C4-2B (cell line): ENCODE measurements at regions not wholly inside any gene's neighbourhood (a gene's known extent, or its start where the extent isn't known, plus 50 kb on each side); places are given as distances from the start of the nearest gene placed in this dataset.

Experiments used
- H3K27ac ChIP-seq: fragments of 450-650 bp; 2 replicates; pipeline ENCODE4 v1.5.1; 2017
- CTCF ChIP-seq: fragments of 450-650 bp; conservative IDR thresholded peaks from 2 replicates; pipeline ENCODE4 v1.5.1; 2017; ENCODE audit warnings: mild to moderate bottlenecking
- ZFX ChIP-seq: fragments of 450-650 bp; IDR thresholded peaks from 2 replicates; pipeline ENCODE4 v1.6.1; 2017

DNA sequence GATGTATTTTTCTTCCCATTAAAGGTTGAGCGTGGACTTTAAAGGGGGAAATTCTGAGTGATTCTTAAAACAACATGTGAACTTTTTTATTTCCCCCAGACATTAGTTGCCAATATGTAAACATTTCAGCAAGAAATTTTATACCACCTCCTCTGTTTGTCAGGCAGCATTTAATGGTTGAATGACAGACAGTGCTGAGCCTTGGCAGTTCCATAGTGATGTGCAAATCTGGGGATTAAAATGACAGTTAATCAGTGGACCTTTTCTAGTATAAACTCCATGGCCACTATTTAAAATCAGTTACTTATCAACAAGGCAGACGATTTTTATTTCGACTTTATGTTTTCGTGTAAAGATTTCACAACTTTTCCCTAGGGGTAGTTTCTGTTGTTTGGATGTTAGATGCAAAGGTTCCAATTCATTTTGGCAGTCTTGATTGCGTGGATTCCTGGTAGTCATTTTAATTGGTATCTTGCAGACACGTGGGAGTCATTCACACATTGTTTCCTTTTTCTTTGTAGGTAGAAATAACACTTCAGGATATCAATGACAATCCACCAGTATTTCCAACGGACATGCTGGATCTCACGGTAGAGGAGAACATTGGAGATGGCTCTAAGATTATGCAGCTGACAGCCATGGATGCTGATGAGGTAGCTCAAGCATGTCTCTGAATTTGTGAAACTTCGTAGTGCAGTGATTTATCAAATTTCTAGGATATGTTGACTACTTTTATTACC, 83.7 kb downstream of the FAT4 start:
- TF ChIP-seq ZFX (no peak), CTCF (no peak)

DNA sequence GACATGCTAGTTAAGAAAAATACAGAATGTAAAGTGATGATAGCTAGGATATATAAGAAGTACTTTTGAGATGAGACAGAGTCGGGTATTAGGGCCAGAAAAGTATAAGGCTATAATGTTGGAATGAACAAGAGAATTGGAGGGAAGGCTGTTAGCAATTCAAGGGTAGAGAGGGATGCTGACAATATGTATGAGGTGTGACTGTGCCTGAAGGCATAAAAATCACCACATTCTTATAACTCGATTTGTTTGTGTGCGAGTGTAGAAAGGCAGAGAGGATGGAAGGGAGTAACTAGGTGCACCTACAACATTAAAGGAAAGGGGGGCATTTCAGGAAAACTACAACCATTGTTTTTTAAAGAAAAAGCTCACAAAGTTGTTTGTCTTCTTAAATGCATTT, 86.0 kb downstream of the FAT4 start:
- no peak overlapping the region for H3K27ac ChIP-seq
- TF ChIP-seq CTCF, result no peak

More for the DNA sequence above, 83.7 kb downstream of the FAT4 start:
- H3K27ac ChIP-seq, result no peak overlapping the region

DNA sequence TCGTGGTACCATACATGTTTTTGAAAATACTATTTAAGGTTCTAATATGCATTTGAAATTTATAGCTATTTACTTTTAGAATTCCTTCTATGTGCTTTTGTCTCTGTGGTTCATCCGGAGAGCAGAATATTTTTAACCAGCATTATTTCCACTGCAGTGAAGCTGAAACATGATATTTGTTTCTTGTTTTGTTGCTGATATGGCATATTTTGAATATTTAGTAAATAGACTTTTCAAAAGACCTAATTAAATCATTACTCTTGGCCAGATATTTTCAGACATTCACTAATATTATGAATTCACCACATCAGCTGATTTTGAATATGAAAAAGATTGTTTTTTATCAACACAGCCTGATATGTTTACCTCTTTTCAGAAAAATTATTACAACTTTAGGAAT, 87.0 kb downstream of the FAT4 start:
- no peak for TF ChIP-seq CTCF
- no peak for TF ChIP-seq ZFX
- H3K27ac ChIP-seq, result no peak overlapping the region

GRCh38 chr4:125420526-125420925, 105.8 kb downstream of the FAT4 start:
- no peak overlapping the region for H3K27ac ChIP-seq
- TF ChIP-seq CTCF (no peak), ZFX (no peak)

DNA sequence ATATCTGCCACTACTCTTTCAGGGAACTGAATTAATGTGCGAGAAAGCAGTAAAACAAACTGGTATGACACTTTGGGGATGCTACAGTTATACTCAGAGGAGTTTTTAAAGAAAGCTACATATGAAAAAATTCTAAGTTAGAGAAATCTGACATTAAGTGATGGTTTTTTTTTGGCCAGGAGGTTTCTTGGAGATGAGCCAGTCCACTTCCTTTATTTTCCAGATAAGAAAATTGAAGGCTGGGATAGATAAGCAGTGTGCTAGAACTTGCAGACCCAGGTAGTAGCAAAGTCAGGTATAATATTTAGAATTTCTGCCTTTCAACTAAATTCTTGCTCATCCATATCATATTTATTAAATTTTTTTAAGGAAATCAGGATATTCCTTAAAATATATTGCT, 106.8 kb downstream of the FAT4 start:
- TF ChIP-seq CTCF, result no peak
- no peak for TF ChIP-seq ZFX
- H3K27ac ChIP-seq, result no peak overlapping the region

- no peak overlapping the region for H3K27ac ChIP-seq
- TF ChIP-seq ZFX (no peak), CTCF (no peak)
Observed at GRCh38 chr4:125423124-125423523, 108.4 kb downstream of the FAT4 start.

GRCh38 chr4:125428832-125429231, 114.1 kb downstream of the FAT4 start:
- TF ChIP-seq CTCF, result no peak
- TF ChIP-seq ZFX, result no peak
- no peak overlapping the region for H3K27ac ChIP-seq
